ENCODE measurements at regions not wholly inside any gene's neighbourhood (a gene's known extent, or its start where the extent isn't known, plus 50 kb on each side); places are given as distances from the start of the nearest gene placed in this dataset.

DNA sequence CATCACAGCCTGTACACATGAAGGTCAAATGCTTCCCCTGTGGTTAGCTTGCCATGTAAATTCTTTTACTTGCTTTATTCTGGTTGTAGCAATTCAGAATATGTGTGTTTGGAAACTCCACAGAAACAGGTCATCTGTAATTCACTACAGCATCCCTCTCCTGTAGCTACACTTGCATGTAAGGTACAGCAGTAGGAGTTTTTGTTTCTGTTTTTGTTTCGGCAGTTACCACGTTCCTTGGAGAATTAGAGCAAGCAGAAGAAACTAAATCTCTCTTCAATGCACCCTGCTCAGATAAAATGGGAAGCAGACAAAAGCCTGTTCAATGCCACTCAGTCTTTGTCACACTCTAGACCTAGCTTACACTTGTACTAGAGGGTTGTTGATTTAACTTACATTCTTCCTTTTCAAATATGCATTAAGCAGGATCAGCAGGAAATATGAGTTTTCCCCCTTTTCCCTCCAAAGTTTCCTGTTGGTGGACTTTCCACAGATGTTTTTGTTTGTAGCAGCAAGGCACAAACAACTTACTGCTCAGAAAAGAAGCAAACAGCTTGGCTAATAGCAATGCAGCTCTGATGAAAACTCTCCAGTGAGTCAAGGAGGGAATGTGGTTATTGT lies 80.9 kb downstream of the YIPF5 start:
- TF ChIP-seq, protein P1, sequence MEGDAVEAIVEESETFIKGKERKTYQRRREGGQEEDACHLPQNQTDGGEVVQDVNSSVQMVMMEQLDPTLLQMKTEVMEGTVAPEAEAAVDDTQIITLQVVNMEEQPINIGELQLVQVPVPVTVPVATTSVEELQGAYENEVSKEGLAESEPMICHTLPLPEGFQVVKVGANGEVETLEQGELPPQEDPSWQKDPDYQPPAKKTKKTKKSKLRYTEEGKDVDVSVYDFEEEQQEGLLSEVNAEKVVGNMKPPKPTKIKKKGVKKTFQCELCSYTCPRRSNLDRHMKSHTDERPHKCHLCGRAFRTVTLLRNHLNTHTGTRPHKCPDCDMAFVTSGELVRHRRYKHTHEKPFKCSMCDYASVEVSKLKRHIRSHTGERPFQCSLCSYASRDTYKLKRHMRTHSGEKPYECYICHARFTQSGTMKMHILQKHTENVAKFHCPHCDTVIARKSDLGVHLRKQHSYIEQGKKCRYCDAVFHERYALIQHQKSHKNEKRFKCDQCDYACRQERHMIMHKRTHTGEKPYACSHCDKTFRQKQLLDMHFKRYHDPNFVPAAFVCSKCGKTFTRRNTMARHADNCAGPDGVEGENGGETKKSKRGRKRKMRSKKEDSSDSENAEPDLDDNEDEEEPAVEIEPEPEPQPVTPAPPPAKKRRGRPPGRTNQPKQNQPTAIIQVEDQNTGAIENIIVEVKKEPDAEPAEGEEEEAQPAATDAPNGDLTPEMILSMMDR (IDR thresholded peaks at IDR 0.05; ENCODE audit: insufficient read depth, low read depth, low read length), result no peak
- no peak for TF ChIP-seq EZH2 (IDR thresholded peaks at IDR 0.05; ENCODE audit: insufficient read depth, low read length)
